ENCODE measurements at regions not wholly inside any gene's neighbourhood (a gene's known extent, or its start where the extent isn't known, plus 50 kb on each side); places are given as distances from the start of the nearest gene placed in this dataset.

DNA sequence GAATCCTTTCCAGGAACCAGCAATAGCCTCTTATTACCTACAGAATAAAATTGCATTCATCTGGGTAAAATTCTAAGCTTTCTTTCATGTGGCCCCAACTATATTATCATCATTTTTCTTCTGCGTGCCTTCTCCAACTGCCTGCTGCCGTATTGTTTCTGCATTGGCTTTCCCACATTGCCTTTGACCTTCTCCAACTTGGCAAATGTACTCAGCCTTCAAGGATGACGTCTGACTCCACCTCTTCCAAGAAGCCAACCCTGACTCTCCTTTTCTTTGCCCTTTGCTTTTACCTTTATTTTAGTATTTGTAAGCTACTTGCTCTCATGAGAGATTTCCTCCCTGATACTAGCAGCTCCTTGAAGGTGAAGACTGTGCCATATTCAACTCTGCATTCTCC is 200.4 kb upstream of the FAM9B start:
- DNase-seq, result no peak
- no peak for FAIRE-seq
- ATAC-seq, result peak in 3 of 4 donors; percentile 52 to 70 (median 66)

DNA sequence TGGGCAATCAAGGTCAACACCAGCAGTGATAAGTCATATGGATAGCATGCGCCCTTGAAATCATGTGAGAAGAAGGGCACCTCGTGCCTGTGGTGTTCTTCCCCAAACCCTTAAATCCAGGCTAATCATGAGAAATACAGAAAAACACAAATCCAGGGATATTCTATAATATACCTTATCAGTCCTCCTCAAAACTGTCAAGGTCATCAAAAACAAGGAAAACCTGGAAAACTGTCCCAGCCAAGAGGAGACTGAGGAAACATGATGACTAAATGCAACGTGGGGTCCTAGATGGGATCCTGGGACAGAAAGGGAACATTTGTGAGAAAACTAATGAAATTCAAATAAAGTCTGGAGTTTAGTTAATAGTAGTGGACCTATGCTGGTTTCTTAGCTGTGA is 201.8 kb upstream of the FAM9B start:
- intact Hi-C loops (cut with DNase I), result no loop called here
- 68 to 74% methylated on average over 3 of the region's 3 CpGs for WGBS, 2 donors

More for the DNA sequence above, 200.4 kb upstream of the FAM9B start:
- no peak overlapping the region for H3K27ac ChIP-seq
- TF ChIP-seq, protein P1, sequence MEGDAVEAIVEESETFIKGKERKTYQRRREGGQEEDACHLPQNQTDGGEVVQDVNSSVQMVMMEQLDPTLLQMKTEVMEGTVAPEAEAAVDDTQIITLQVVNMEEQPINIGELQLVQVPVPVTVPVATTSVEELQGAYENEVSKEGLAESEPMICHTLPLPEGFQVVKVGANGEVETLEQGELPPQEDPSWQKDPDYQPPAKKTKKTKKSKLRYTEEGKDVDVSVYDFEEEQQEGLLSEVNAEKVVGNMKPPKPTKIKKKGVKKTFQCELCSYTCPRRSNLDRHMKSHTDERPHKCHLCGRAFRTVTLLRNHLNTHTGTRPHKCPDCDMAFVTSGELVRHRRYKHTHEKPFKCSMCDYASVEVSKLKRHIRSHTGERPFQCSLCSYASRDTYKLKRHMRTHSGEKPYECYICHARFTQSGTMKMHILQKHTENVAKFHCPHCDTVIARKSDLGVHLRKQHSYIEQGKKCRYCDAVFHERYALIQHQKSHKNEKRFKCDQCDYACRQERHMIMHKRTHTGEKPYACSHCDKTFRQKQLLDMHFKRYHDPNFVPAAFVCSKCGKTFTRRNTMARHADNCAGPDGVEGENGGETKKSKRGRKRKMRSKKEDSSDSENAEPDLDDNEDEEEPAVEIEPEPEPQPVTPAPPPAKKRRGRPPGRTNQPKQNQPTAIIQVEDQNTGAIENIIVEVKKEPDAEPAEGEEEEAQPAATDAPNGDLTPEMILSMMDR (IDR thresholded peaks at IDR 0.05), result no peak
- no peaks in the 10 kb centered on the region for H3K9me3 ChIP-seq
- no peak overlapping the region for H3K4me3 ChIP-seq
- intact Hi-C loops (cut with DNase I), result no loop called here
- H3K36me3 ChIP-seq, result no peaks in the 10 kb centered on the region
- H3K4me1 ChIP-seq, result no peaks in the 10 kb centered on the region
- peaks cover 0 to 7% (median 0%) of the 10 kb centered on the region in 4 donors for H3K27me3 ChIP-seq
- WGBS, 2 donors, result 40 to 45% methylated on average over 3 of the region's 3 CpGs

GRCh38 chrX:9240956-9241355 is 207.0 kb upstream of the FAM9B start:
- no peak overlapping the region for H3K4me3 ChIP-seq
- FAIRE-seq, result no peak
- TF ChIP-seq, protein P1 (IDR thresholded peaks at IDR 0.05), result no peak
- ATAC-seq, result no peak
- H3K36me3 ChIP-seq, result no peaks in the 10 kb centered on the region
- no peaks in the 10 kb centered on the region for H3K27me3 ChIP-seq
- H3K27ac ChIP-seq, result no peak overlapping the region
- intact Hi-C loops (cut with DNase I), result no loop called here
- 61 to 76% methylated on average over 4 of the region's 4 CpGs for WGBS, 2 donors
- H3K4me1 ChIP-seq, result no peaks in the 10 kb centered on the region
- no peak for DNase-seq
- no peaks in the 10 kb centered on the region for H3K9me3 ChIP-seq

More for the DNA sequence above, 201.8 kb upstream of the FAM9B start:
- H3K27me3 ChIP-seq, result no peaks in the 10 kb centered on the region
- no peak overlapping the region for H3K27ac ChIP-seq
- no peaks in the 10 kb centered on the region for H3K4me1 ChIP-seq
- no peaks in the 10 kb centered on the region for H3K9me3 ChIP-seq
- TF ChIP-seq, protein P1 (IDR thresholded peaks at IDR 0.05), result no peak
- ATAC-seq, result no peak
- FAIRE-seq, result no peak
- no peaks in the 10 kb centered on the region for H3K36me3 ChIP-seq
- no peak overlapping the region for H3K4me3 ChIP-seq
- no peak for DNase-seq

GRCh38 chrX:9241427-9241826 is 207.5 kb upstream of the FAM9B start:
- no peaks in the 10 kb centered on the region for H3K9me3 ChIP-seq
- H3K4me3 ChIP-seq, result no peak overlapping the region
- 75 to 77% methylated on average over 11 of the region's 11 CpGs for WGBS, 2 donors
- H3K36me3 ChIP-seq, result no peaks in the 10 kb centered on the region
- no peak overlapping the region for H3K27ac ChIP-seq
- intact Hi-C loops (cut with DNase I), result no loop called here
- no peaks in the 10 kb centered on the region for H3K27me3 ChIP-seq
- TF ChIP-seq, protein P1 (IDR thresholded peaks at IDR 0.05), result no peak
- FAIRE-seq, result no peak
- no peak for ATAC-seq
- DNase-seq, result no peak
- H3K4me1 ChIP-seq, result no peaks in the 10 kb centered on the region

DNA sequence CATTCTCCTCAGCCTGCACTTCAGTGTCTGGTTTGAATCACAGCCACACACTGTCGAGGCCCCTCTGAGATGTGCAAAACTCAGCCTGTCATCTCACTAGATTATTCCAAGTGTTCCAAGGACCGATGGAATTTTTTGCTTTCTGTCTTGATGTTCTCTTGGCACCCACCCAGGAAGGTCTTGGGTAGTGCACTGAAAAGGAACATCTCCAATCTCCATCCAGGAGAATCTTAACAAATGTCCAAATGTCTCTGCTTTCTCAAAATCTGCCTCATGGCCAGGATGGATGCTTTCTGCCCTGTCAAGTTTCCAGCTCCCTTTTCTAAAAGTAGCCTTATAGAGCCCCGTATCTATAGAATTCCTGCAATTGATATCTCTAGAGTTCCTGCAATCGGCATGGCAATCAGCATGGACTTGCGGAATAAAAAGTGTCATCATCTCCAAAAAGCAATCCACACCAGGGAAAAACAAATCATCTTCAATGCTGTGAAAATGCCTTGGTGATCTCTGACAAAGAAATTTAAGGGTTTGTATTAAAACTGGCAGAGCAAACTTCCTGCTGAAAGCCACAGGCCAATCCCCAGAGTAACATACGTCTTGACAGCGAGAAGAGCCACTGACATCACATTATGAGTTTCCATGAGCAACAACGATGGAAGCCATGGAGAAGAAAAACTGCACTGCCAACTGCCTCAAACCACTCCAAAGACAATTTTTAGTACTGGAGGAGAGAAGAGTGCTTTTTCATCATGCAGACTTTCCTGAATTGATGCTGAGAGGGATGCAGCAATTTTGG is 215.3 kb upstream of the FAM9B start:
- FAIRE-seq (no peak), DNase-seq (no peak), ATAC-seq (no peak)
- Histone ChIP-seq H3K36me3 (no peaks in the 10 kb centered on the region), H3K27ac (no peak overlapping the region), H3K4me1 (no peaks in the 10 kb centered on the region), H3K4me3 (no peak overlapping the region), H3K9me3 (no peaks in the 10 kb centered on the region), H3K27me3 (peaks cover 0 to 2% (median 0%) of the 10 kb centered on the region in 4 donors)
- 69 to 84% methylated on average over 8 of the region's 8 CpGs for WGBS, 2 donors
- intact Hi-C loops (cut with DNase I), result no loop called here
- TF ChIP-seq, protein P1 (IDR thresholded peaks at IDR 0.05), result no peak
